ENCODE measurements at regions not wholly inside any gene's neighbourhood (a gene's known extent, or its start where the extent isn't known, plus 50 kb on each side); places are given as distances from the start of the nearest gene placed in this dataset.

DNA sequence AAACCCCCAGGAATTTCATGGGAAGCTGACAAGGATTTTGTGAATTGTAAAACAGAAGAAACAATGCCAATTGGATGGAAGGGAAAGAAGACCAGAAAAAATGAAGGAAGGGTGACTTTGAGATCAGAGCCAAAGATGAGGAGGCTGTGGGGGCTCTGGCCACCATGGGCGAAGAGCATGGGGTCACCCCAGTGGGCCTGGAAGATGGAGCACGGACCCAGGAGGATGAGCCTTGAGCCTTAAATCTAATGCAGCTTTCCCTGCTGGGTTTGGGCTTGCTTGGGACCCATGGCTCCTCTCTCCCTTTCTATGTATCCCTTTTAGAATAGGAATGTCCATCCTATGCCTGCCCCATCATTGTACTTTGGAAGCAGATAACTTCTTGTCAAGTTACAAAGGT lies 322.2 kb downstream of the TMEM121 start:
- Histone ChIP-seq H3K27me3 (replicated peaks; ENCODE audit: control insufficient read depth, insufficient read depth, low read length) (no peaks in the 10 kb centered on the region; the same call in 1 of the 2 replicates), H3K4me1 (no peaks in the 10 kb centered on the region), H3K4me3 (ENCODE audit: low read depth, low read length) (no peak overlapping the region), H3K9me3 (no peaks in the 10 kb centered on the region), H3K36me3 (ENCODE audit: control insufficient read depth, insufficient read depth, low read length) (no peaks in the 10 kb centered on the region)
- ChIA-PET POLR2A (no interaction called here), CTCF (no interaction called here)
- no peak for DNase-seq
- H3K27ac Mint-ChIP-seq (ENCODE audit: unreplicated experiment) = no peak overlapping the region
- peaks cover 22% of the 10 kb centered on the region for H3K27me3 Mint-ChIP-seq (ENCODE audit: insufficient read depth, unreplicated experiment)
- H3K36me3 Mint-ChIP-seq (ENCODE audit: insufficient read depth, unreplicated experiment) = no peaks in the 10 kb centered on the region
- intact Hi-C loops (cut with micrococcal nuclease; ENCODE audit: unreplicated experiment) = no loop called here
- no peaks in the 10 kb centered on the region for H3K9me3 Mint-ChIP-seq (ENCODE audit: unreplicated experiment)
- H3K4me3 Mint-ChIP-seq (ENCODE audit: unreplicated experiment) = no peak overlapping the region
- TF ChIP-seq, protein P1, sequence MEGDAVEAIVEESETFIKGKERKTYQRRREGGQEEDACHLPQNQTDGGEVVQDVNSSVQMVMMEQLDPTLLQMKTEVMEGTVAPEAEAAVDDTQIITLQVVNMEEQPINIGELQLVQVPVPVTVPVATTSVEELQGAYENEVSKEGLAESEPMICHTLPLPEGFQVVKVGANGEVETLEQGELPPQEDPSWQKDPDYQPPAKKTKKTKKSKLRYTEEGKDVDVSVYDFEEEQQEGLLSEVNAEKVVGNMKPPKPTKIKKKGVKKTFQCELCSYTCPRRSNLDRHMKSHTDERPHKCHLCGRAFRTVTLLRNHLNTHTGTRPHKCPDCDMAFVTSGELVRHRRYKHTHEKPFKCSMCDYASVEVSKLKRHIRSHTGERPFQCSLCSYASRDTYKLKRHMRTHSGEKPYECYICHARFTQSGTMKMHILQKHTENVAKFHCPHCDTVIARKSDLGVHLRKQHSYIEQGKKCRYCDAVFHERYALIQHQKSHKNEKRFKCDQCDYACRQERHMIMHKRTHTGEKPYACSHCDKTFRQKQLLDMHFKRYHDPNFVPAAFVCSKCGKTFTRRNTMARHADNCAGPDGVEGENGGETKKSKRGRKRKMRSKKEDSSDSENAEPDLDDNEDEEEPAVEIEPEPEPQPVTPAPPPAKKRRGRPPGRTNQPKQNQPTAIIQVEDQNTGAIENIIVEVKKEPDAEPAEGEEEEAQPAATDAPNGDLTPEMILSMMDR (IDR thresholded peaks at IDR 0.05; ENCODE audit: insufficient read depth in 1 of 2, low read depth in 1 of 2, low read length in 1 of 2, severe bottlenecking in 1 of 2, unreplicated experiment in 1 of 2) = no peak
- BruUV-seq (replicated peaks) = no TSS peak
- no peaks in the 10 kb centered on the region for H3K4me1 Mint-ChIP-seq (ENCODE audit: low read depth, unreplicated experiment)

DNA sequence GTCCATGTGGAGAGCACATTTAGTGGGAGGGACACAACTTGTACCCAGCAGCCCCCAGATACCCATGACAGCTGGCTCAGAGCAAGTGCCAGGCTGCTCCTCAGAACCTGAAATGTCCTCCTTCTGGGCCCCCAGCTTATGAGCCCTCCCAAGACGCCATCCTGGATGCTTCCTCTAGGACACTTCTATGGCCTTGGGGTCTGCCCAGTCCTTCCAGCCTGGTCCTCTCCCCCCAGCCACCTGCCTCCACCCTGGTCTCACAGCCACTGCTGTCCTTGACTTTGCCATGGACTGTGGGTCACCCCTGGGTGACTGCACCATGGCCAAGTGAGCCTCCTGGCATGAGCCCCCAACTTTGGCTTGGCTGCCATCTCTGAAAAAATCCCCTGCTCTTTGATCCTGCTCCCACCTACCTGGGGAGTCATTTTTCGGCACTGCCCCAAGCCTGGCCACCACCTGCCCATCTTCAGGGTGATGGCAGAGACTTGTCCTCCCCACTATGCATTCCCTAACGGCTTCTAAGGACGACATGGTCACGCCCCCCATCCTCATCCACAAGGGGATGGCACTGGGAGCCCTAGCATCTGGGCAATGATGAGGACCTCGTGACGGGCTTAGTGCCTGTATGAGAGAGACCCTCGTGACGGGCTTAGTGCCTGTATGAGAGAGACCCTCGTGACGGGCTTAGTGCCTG lies 323.7 kb downstream of the TMEM121 start:
- H3K4me3 Mint-ChIP-seq (ENCODE audit: unreplicated experiment) = no peak overlapping the region
- H3K9me3 Mint-ChIP-seq (ENCODE audit: unreplicated experiment) = no peaks in the 10 kb centered on the region
- no peaks in the 10 kb centered on the region for H3K9me3 ChIP-seq
- BruUV-seq (replicated peaks) = no TSS peak
- H3K36me3 Mint-ChIP-seq (ENCODE audit: insufficient read depth, unreplicated experiment) = no peaks in the 10 kb centered on the region
- no peaks in the 10 kb centered on the region; the same call in 1 of the 2 replicates for H3K27me3 ChIP-seq (replicated peaks; ENCODE audit: control insufficient read depth, insufficient read depth, low read length)
- no peaks in the 10 kb centered on the region for H3K4me1 Mint-ChIP-seq (ENCODE audit: low read depth, unreplicated experiment)
- CTCF ChIA-PET = no interaction called here
- no peaks in the 10 kb centered on the region for H3K36me3 ChIP-seq (ENCODE audit: control insufficient read depth, insufficient read depth, low read length)
- no peak overlapping the region for H3K4me3 ChIP-seq (ENCODE audit: low read depth, low read length)
- TF ChIP-seq, protein P1 (IDR thresholded peaks at IDR 0.05; ENCODE audit: insufficient read depth in 1 of 2, low read depth in 1 of 2, low read length in 1 of 2, severe bottlenecking in 1 of 2, unreplicated experiment in 1 of 2) = no peak
- peaks cover 19% of the 10 kb centered on the region for H3K27me3 Mint-ChIP-seq (ENCODE audit: insufficient read depth, unreplicated experiment)
- DNase-seq = peak in 1 of 2 experiments; percentile 14
- POLR2A ChIA-PET = no interaction called here
- H3K27ac Mint-ChIP-seq (ENCODE audit: unreplicated experiment) = no peak overlapping the region
- no peaks in the 10 kb centered on the region for H3K4me1 ChIP-seq
- intact Hi-C loops (cut with micrococcal nuclease; ENCODE audit: unreplicated experiment) = no loop called here

DNA sequence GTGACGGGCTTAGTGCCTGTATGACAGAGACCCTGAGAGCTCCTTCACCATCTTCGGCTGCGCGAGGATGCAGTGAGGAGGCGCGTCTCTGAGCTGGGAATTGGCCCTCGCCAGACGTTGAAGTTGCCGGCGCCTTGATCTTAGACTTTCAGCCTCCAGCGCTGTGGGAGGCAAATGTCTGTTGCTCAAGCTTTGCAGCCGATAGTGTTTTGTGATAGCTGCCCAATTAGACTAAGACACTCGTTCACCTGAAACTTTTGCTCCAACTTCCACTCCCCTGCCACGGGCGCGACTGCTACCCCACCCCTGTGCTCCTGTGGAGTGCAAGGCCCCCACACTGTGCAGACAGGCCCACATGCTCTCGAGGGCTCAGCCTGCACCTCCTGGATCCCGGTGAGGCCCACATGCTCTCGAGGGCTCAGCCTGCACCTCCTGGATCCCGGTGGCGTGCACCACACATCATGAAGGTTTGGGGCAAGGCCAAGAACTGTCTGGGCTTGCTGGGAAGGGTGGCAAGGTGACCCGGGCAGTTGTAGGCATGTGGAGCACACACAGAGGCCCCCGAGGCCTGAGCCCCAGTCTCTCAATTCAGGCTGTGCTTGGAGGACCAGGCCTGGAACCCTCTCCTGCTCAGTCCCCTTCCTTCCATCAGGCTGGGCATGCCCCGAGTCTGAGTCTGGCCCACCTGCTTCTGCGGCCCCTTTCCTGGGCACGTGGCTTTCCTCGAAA lies 324.6 kb downstream of the TMEM121 start:
- no peaks in the 10 kb centered on the region for H3K9me3 ChIP-seq
- TF ChIP-seq, protein P1 (IDR thresholded peaks at IDR 0.05; ENCODE audit: insufficient read depth in 1 of 2, low read depth in 1 of 2, low read length in 1 of 2, severe bottlenecking in 1 of 2, unreplicated experiment in 1 of 2) = no peak
- ChIA-PET CTCF (no interaction called here), POLR2A (no interaction called here)
- H3K36me3 ChIP-seq (ENCODE audit: control insufficient read depth, insufficient read depth, low read length) = no peaks in the 10 kb centered on the region
- intact Hi-C loops (cut with micrococcal nuclease; ENCODE audit: unreplicated experiment) = no loop called here
- no peaks in the 10 kb centered on the region; the same call in 1 of the 2 replicates for H3K27me3 ChIP-seq (replicated peaks; ENCODE audit: control insufficient read depth, insufficient read depth, low read length)
- Mint-ChIP-seq H3K27me3 (ENCODE audit: insufficient read depth, unreplicated experiment) (peaks cover 16% of the 10 kb centered on the region), H3K27ac (ENCODE audit: unreplicated experiment) (no peak overlapping the region), H3K36me3 (ENCODE audit: insufficient read depth, unreplicated experiment) (no peaks in the 10 kb centered on the region), H3K4me1 (ENCODE audit: low read depth, unreplicated experiment) (no peaks in the 10 kb centered on the region), H3K4me3 (ENCODE audit: unreplicated experiment) (no peak overlapping the region), H3K9me3 (ENCODE audit: unreplicated experiment) (no peaks in the 10 kb centered on the region)
- DNase-seq = no peak
- no peaks in the 10 kb centered on the region for H3K4me1 ChIP-seq
- H3K4me3 ChIP-seq (ENCODE audit: low read depth, low read length) = no peak overlapping the region
- no TSS peak for BruUV-seq (replicated peaks)
